GM03348 (cell line): ENCODE measurements at regions not wholly inside any gene's neighbourhood (a gene's known extent, or its start where the extent isn't known, plus 50 kb on each side); places are given as distances from the start of the nearest gene placed in this dataset.

Source experiments
- DNase-seq: peaks from one replicate; pipeline ENCODE4 v3.0.0; 2012; ENCODE audit warnings: low spot score

- no peak for DNase-seq
Measured at GRCh38 chr2:60096556-60096955, 456.9 kb downstream of the BCL11A start.

GRCh38 chr2:60095903-60096302 is 457.6 kb downstream of the BCL11A start:
- no peak for DNase-seq

GRCh38 chr2:60095202-60095815 is 458.1 kb downstream of the BCL11A start:
- DNase-seq, result no peak

GRCh38 chr2:60094450-60094929 is 459.0 kb downstream of the BCL11A start:
- no peak for DNase-seq

GRCh38 chr2:60092781-60093180 is 460.7 kb downstream of the BCL11A start:
- DNase-seq, result no peak

DNA sequence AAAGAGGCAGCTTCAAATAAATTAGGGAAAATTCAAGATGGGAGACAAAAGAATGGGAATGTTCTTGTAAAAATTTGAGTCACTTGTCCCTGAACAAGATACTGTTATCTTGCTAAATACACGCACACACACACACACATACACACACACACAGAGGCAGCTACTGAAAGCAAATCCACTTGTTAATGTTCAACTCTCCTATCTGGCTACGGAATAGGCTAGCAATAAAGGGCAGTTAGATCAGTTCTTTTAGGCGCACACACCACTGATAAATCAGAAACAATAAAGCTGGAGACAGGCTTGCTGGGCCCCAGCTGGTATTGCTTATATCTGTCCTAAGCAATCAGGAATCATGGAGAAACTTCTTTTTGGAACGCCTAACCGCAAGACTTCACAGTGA is 461.6 kb downstream of the BCL11A start:
- no peak for DNase-seq

DNA sequence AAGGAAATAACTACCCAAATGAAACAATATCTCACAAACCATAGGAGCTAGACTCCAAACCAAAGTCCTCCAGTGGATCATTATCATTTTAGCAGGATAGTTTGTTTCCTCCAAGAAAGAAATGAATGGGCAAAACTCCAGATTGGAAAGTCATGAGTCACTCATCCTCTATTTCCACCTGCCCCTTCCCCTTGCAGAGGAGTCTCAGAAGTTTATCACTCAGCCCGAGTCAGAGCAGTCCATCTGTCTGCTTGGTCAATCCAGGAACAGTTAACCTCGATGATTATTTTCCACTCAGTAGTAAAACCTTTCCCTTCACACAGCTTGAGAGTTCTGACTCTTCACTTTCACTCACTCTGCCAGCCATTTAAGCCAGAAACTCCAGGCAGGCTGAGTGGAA is 462.2 kb downstream of the BCL11A start:
- no peak for DNase-seq

DNA sequence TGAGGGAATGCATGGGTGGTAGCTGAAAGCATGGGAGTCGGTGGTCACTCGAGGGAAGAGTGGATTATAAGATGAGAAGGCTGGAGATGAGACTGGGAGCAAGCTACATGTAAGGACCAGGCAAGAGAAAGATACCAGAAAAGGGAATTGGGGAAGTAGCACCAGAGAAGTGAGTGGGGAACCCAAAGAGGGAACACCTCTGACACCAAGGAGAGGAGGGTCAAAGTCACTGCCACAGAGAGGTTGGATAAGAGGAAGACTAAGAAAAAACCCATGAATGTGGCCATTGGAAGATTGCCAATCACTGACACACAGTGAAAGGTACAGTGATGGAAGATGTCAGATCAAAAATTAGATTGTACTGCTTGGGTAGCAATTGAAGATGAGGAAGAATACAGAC is 473.9 kb downstream of the BCL11A start:
- DNase-seq, result no peak

DNA sequence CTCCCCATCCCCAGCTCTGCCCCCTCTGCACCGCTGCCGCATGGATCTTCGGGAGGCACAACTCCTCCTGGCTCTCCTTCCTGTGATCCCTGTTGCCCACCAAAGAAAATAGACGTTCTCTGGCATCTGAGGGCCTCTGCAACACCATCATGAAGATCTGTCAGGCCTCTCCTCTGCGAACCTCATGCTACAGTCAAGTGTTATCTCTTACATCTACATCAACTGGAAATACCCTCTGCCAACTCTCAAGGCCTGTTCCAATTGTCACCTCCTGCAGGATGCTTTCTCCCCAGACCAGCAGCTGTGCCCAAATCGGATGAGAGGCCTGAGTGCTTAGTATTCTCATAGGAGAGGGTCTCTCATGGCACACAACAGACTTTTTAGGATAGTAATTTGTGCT is 478.4 kb downstream of the BCL11A start:
- DNase-seq, result no peak

GRCh38 chr2:60073201-60073600 is 480.3 kb downstream of the BCL11A start:
- no peak for DNase-seq

GRCh38 chr2:60072609-60073008 is 480.8 kb downstream of the BCL11A start:
- DNase-seq, result no peak

GRCh38 chr2:60071490-60071831 is 482.0 kb downstream of the BCL11A start:
- no peak for DNase-seq

DNA sequence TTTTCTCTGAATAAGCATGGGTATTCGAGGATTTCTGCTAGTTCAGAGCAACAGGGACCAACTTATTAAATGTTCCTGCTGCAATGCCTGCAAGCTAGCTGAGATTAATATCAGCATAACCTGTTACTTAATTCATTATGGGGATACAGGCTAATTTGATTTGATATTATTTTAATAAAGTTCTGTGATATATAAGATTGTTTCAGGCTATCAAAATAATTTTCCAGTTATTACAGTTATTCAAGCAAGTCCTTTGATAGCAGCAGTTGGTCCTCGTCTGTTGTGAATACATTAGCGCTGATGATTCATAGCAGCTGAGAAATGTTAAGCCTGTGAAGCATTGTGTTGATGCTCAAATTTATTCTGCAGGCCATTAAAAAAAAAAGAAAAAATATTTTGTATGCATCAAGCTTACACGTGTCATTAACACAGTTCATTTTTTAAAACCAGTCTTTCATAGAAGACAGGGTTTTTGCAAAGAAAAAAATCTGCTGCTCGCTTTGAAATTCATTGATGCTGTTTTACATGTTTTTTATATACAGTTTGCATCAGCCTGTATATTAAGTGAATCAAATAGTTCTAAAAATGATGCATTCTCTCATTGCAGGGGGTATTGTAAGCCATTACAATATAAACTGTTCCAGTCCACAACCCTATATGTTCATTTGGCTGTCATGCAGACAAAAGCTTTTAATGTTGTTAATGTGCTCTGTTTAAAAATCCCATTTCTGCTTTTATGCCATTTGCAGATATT is 482.5 kb downstream of the BCL11A start:
- no peak for DNase-seq

DNA sequence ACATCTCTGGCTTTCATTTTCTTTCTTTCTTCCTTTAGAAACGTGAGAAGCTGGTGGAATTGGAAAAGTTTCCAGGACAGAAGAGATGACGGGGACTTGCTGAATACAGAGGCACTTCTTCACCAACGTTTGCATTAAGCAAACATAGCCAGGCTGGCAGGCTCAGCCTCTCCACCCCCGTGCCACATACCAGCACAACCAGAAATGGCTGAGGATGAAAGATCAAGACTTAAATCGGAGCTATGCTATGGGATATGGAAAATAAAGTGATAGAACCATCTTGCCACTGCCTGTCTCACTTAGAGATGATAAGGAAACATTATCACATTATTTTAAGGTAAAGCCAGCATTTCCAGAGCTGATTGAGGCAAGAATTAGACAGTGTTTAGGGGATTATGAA is 483.3 kb downstream of the BCL11A start:
- no peak for DNase-seq

GRCh38 chr2:60068755-60069154 is 484.7 kb downstream of the BCL11A start:
- no peak for DNase-seq

GRCh38 chr2:60067006-60067405 is 486.4 kb downstream of the BCL11A start:
- no peak for DNase-seq

DNA sequence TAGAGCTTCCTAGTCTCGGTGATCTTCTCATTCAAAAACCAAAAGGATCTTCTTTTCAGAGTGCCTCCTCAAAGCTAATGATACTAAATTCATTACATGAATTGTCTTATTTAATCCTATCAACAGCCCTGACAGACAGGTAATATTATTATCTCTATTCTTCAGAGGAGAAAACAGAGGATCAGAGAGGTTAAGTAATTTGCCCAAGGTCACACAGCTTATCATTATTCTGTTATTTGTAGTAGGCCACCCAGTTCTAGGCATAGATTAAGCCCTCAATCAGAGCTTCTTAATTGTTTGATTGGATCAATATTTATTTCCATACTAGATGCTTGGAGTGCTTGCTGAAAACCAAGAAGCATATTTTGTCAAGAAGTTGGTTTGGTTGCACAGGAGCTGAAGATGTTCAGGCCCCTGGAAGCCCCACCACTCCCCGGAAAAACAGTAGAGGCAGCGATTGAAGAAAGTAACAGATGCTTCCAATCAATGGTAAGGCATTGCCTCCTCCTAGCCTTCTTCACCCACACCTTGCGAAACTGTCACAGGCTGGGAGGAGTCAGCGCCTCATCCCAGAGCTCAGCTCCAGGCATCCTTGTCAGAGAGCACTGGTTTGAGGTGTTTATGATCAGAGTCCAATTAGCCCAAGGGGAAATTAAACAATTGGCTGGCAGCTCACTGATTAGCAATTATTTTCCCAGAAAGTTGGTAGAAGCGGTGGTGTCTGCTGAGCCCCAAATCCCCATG is 487.2 kb downstream of the BCL11A start:
- no peak for DNase-seq

- DNase-seq, result no peak
Measured at GRCh38 chr2:60064687-60065389, 488.6 kb downstream of the BCL11A start.

DNA sequence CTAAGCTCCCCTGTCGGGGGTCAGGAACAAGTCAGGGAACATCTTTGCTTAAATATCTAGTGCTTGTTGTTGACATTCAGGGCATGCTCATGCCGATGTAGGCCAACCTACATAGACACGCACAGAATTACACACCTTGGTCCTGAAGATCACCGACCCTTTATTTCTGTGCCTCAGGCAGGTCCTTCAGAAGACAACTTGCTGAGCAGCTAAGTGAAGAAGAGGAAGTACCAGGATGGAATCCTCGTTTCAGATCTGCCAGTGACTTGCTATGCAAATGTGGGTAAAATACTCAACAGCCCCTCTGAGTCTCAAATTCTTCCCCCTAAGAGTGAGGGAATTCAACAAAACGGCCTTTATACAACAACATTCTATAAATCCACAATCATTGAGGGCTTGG is 494.7 kb downstream of the BCL11A start:
- no peak for DNase-seq

GRCh38 chr2:60054571-60055340 is 498.7 kb downstream of the BCL11A start:
- no peak for DNase-seq

- DNase-seq, result no peak
Measured at GRCh38 chr2:60053791-60054190, 499.7 kb downstream of the BCL11A start.

GRCh38 chr2:60052601-60053000 is 500.9 kb downstream of the BCL11A start:
- DNase-seq, result no peak
